ENCODE measurements at regions not wholly inside any gene's neighbourhood (a gene's known extent, or its start where the extent isn't known, plus 50 kb on each side); places are given as distances from the start of the nearest gene placed in this dataset.

DNA sequence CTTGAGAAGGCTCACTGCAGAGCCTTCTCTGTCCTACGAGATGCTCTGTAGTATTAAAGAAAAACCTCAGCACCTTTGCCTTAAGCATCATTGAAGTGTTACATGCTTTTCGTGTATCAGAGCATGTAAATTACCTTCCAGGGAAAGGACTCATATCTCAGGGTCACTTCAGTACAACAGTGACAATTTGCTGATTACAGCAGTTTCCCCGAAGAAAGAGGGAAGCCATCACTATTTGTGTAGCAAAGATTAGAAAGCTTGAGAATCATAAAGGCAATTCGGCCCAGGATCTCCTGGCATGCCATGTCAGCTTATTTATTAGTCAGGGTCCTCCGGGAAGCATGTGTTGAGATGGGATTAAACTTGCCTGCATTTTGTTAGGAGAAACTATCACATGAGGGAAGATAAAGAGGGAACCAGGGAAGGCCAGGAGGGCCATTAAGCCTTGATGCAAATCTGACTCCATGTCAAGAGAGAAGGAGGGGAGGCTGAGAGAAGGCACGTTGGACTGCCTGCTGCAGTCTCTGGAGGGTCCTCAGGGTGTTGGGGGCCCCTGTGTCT is 55.2 kb upstream of the KCNJ6 start:
- peaks cover 54% of the 10 kb centered on the region for H3K27me3 ChIP-seq (replicated peaks; ENCODE audit: insufficient read depth, low read depth, low read length, poor library complexity)
- H3K27ac ChIP-seq (ENCODE audit: low read depth, low read length, poor library complexity, severe bottlenecking), result no peak overlapping the region
- DNase-seq (ENCODE audit: low spot score), result no peak
- no TSS peak for BruUV-seq (replicated peaks)
- H3K4me1 ChIP-seq (ENCODE audit: insufficient read depth, low read length, poor library complexity, severe bottlenecking), result no peaks in the 10 kb centered on the region
- H3K36me3 ChIP-seq (ENCODE audit: insufficient read depth, low read length, poor library complexity, severe bottlenecking), result no peaks in the 10 kb centered on the region
- no peaks in the 10 kb centered on the region for H3K9me3 ChIP-seq (ENCODE audit: low read depth, low read length, poor library complexity, severe bottlenecking)
- H3K4me3 ChIP-seq (ENCODE audit: low read depth, low read length, poor library complexity, severe bottlenecking), result no peak overlapping the region
- CTCF ChIA-PET, result no interaction called here
- POLR2A ChIA-PET (ENCODE audit: low non-redundant PET), result no interaction called here
- intact Hi-C loops (cut with micrococcal nuclease; ENCODE audit: unreplicated experiment), result no loop called here
- TF ChIP-seq, protein P1, sequence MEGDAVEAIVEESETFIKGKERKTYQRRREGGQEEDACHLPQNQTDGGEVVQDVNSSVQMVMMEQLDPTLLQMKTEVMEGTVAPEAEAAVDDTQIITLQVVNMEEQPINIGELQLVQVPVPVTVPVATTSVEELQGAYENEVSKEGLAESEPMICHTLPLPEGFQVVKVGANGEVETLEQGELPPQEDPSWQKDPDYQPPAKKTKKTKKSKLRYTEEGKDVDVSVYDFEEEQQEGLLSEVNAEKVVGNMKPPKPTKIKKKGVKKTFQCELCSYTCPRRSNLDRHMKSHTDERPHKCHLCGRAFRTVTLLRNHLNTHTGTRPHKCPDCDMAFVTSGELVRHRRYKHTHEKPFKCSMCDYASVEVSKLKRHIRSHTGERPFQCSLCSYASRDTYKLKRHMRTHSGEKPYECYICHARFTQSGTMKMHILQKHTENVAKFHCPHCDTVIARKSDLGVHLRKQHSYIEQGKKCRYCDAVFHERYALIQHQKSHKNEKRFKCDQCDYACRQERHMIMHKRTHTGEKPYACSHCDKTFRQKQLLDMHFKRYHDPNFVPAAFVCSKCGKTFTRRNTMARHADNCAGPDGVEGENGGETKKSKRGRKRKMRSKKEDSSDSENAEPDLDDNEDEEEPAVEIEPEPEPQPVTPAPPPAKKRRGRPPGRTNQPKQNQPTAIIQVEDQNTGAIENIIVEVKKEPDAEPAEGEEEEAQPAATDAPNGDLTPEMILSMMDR (conservative IDR thresholded peaks at IDR 0.05; ENCODE audit: low read depth, low read length), result no peak
- no peak for TF ChIP-seq EZH2 (IDR thresholded peaks at IDR 0.05; ENCODE audit: borderline replicate concordance, low read depth, low read length, poor library complexity, severe bottlenecking)

DNA sequence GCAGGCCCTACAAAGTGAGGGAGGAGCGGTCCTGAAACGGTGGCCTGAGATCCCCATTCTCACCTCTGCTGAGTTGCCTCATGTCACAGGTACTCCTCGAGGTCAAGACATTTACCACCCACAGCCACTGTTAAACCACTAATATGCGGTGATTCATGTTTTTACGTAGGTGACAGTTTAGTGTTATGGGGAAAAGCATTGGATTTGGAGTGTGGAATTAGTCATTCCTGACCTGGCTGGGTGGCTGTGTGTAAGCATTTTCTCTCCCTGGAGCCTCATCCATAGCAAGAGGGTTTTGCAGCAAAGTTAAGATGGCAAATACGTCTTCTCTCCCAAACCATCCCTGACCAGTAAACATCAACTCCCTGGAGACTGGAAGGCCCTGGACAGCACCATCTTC is 57.8 kb upstream of the KCNJ6 start:
- intact Hi-C loops (cut with micrococcal nuclease; ENCODE audit: unreplicated experiment), result no loop called here
- Histone ChIP-seq H3K27ac (ENCODE audit: low read depth, low read length, poor library complexity, severe bottlenecking) (no peak overlapping the region), H3K9me3 (ENCODE audit: low read depth, low read length, poor library complexity, severe bottlenecking) (no peaks in the 10 kb centered on the region)

GRCh38 chr21:37982496-37983318 is 66.5 kb upstream of the KCNJ6 start:
- peaks cover 23% of the 10 kb centered on the region for H3K27me3 ChIP-seq (replicated peaks; ENCODE audit: insufficient read depth, low read depth, low read length, poor library complexity)
- ChIA-PET CTCF (no interaction called here), POLR2A (ENCODE audit: low non-redundant PET) (no interaction called here)
- no peak for DNase-seq (ENCODE audit: low spot score)
- TF ChIP-seq, protein P1 (conservative IDR thresholded peaks at IDR 0.05; ENCODE audit: low read depth, low read length), result no peak
- TF ChIP-seq EZH2 (IDR thresholded peaks at IDR 0.05; ENCODE audit: borderline replicate concordance, low read depth, low read length, poor library complexity, severe bottlenecking), result no peak
- no peak overlapping the region for H3K27ac ChIP-seq (ENCODE audit: low read depth, low read length, poor library complexity, severe bottlenecking)
- intact Hi-C loops (cut with micrococcal nuclease; ENCODE audit: unreplicated experiment), result no loop called here
- BruUV-seq (replicated peaks), result no TSS peak
- H3K4me1 ChIP-seq (ENCODE audit: insufficient read depth, low read length, poor library complexity, severe bottlenecking), result no peaks in the 10 kb centered on the region
- no peaks in the 10 kb centered on the region for H3K9me3 ChIP-seq (ENCODE audit: low read depth, low read length, poor library complexity, severe bottlenecking)
- no peak overlapping the region for H3K4me3 ChIP-seq (ENCODE audit: low read depth, low read length, poor library complexity, severe bottlenecking)
- H3K36me3 ChIP-seq (ENCODE audit: insufficient read depth, low read length, poor library complexity, severe bottlenecking), result no peaks in the 10 kb centered on the region

More for the DNA sequence above, 57.8 kb upstream of the KCNJ6 start:
- no peak for TF ChIP-seq EZH2 (IDR thresholded peaks at IDR 0.05; ENCODE audit: borderline replicate concordance, low read depth, low read length, poor library complexity, severe bottlenecking)
- TF ChIP-seq, protein P1 (conservative IDR thresholded peaks at IDR 0.05; ENCODE audit: low read depth, low read length), result no peak
- ChIA-PET CTCF (no interaction called here), POLR2A (ENCODE audit: low non-redundant PET) (no interaction called here)
- BruUV-seq (replicated peaks), result no TSS peak
- no peak for DNase-seq (ENCODE audit: low spot score)
- H3K4me1 ChIP-seq (ENCODE audit: insufficient read depth, low read length, poor library complexity, severe bottlenecking), result no peaks in the 10 kb centered on the region
- peaks cover 54% of the 10 kb centered on the region for H3K27me3 ChIP-seq (replicated peaks; ENCODE audit: insufficient read depth, low read depth, low read length, poor library complexity)
- no peaks in the 10 kb centered on the region for H3K36me3 ChIP-seq (ENCODE audit: insufficient read depth, low read length, poor library complexity, severe bottlenecking)
- H3K4me3 ChIP-seq (ENCODE audit: low read depth, low read length, poor library complexity, severe bottlenecking), result no peak overlapping the region

Measured in A673 (cell line).